ENCODE measurements at regions not wholly inside any gene's neighbourhood (a gene's known extent, or its start where the extent isn't known, plus 50 kb on each side); places are given as distances from the start of the nearest gene placed in this dataset.

DNA sequence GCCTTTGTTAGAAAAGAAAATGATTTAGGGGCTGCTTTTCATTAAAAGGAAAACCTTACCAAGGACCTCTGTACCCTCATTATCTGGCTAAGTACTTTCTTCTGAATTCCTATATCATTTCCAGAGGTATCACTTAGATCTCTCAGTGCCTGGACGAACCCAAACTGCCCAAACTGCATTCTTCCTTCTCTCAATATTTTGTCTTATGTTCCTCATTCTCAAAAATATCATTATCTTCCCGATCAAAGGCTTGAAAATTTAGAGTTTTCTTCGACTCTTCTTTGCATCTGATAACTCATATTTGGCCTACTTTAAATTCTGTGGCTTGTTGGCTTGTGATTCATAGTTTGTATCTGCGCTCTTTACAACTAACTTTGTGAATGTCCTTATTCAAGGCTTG, 136.7 kb upstream of the TAF11L2 start:
- Histone ChIP-seq H3K4me3 (ENCODE audit: low read length) (no peak overlapping the region), H4K20me1 (ENCODE audit: control insufficient read depth, insufficient read depth, low read depth, low read length) (no peaks in the 10 kb centered on the region), H3K4me1 (ENCODE audit: control insufficient read depth, low read length) (peaks cover 6% of the 10 kb centered on the region), H3K27ac (ENCODE audit: low read depth, low read length) (no peak overlapping the region), H3K79me2 (ENCODE audit: control insufficient read depth, low read length) (no peaks in the 10 kb centered on the region), H3K4me2 (ENCODE audit: low read length) (no peak overlapping the region), H3K9me3 (ENCODE audit: control insufficient read depth, insufficient read depth, low read length) (peaks cover 3% of the 10 kb centered on the region; the same call in 1 of the 2 replicates), H3K9me2 (replicated peaks; ENCODE audit: control insufficient read depth, low read length) (no peaks in the 10 kb centered on the region), H3F3A (ENCODE audit: control insufficient read depth, insufficient read depth) (no peaks in the 10 kb centered on the region), H3K36me3 (ENCODE audit: control insufficient read depth, low read length) (no peaks in the 10 kb centered on the region), H3K27me3 (ENCODE audit: control insufficient read depth, low read length) (no peaks in the 10 kb centered on the region)
- TF ChIP-seq, protein P1, sequence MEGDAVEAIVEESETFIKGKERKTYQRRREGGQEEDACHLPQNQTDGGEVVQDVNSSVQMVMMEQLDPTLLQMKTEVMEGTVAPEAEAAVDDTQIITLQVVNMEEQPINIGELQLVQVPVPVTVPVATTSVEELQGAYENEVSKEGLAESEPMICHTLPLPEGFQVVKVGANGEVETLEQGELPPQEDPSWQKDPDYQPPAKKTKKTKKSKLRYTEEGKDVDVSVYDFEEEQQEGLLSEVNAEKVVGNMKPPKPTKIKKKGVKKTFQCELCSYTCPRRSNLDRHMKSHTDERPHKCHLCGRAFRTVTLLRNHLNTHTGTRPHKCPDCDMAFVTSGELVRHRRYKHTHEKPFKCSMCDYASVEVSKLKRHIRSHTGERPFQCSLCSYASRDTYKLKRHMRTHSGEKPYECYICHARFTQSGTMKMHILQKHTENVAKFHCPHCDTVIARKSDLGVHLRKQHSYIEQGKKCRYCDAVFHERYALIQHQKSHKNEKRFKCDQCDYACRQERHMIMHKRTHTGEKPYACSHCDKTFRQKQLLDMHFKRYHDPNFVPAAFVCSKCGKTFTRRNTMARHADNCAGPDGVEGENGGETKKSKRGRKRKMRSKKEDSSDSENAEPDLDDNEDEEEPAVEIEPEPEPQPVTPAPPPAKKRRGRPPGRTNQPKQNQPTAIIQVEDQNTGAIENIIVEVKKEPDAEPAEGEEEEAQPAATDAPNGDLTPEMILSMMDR (IDR thresholded peaks at IDR 0.05; ENCODE audit: low read depth, low read length, poor library complexity, severe bottlenecking), result no peak
- TF ChIP-seq EZH2phosphoT487 (IDR thresholded peaks at IDR 0.05; ENCODE audit: borderline replicate concordance, low read length), result no peak

DNA sequence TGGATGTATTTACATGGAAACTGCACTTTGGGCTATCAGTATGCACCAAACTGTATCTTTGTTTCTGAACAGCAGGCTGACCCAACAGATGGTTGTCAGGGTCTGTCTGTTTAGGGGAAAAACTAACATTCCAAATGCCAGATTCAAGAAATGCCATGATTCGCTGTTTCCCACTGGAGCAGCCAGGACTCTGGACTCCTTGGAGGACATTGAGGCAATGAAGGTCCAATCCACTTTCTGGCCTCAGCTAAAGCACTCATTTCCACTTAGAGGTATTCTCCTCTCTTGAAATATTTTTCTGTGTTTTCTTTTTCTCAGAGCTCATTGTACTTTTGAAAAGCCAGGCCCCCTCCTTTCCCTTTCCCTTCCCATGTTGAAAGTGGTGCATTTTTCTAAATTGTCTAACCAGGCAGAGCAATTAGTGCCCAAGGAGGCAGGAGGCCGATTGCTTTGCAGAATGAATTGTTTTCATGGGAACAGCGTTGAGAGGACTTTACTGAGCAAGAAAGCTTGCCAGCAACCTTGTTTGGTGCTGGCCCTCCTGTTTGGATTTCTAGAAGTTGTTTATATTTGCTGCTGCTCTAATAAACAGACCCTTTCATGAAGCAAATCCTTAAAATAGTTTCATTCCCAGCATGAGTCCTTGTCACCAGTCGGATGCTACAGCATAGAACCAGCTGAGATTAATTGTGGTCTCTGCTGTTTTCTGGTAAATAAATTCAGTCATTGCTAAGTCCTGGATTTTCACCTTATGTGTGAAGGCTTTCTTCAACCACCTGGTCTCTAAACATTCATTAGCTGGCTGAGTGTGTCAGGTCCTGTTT, 132.8 kb upstream of the TAF11L2 start:
- Histone ChIP-seq H3K9me2 (replicated peaks; ENCODE audit: control insufficient read depth, low read length) (no peaks in the 10 kb centered on the region), H3F3A (ENCODE audit: control insufficient read depth, insufficient read depth) (no peaks in the 10 kb centered on the region), H3K27me3 (ENCODE audit: control insufficient read depth, low read length) (no peaks in the 10 kb centered on the region), H3K4me1 (ENCODE audit: control insufficient read depth, low read length) (no peaks in the 10 kb centered on the region), H4K20me1 (ENCODE audit: control insufficient read depth, insufficient read depth, low read depth, low read length) (no peaks in the 10 kb centered on the region), H3K36me3 (ENCODE audit: control insufficient read depth, low read length) (no peaks in the 10 kb centered on the region), H3K27ac (ENCODE audit: low read depth, low read length) (no peak overlapping the region), H3K4me2 (ENCODE audit: low read length) (no peak overlapping the region), H3K4me3 (ENCODE audit: low read length) (no peak overlapping the region), H3K9me3 (ENCODE audit: control insufficient read depth, insufficient read depth, low read length) (no peaks in the 10 kb centered on the region), H3K79me2 (ENCODE audit: control insufficient read depth, low read length) (no peaks in the 10 kb centered on the region)
- TF ChIP-seq, protein P1 (IDR thresholded peaks at IDR 0.05; ENCODE audit: low read depth, low read length, poor library complexity, severe bottlenecking), result no peak
- TF ChIP-seq EZH2phosphoT487 (IDR thresholded peaks at IDR 0.05; ENCODE audit: borderline replicate concordance, low read length), result no peak

DNA sequence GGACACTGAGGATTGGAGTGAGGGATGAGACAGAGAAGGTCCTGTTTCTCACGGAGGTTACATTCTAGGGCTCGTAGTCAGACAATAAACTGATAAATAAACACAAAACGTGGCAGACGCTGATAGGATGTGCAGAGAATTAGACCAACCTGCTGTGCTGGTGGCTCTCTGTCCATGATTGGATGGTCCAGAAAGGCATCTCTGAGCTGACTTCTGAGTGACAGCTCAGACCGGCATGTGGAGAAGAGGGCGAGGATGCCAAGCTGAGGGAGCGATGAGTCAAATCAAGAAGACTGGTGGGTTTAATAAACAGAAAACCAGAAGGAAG, 132.3 kb upstream of the TAF11L2 start:
- H4K20me1 ChIP-seq (ENCODE audit: control insufficient read depth, insufficient read depth, low read depth, low read length), result no peaks in the 10 kb centered on the region
- H3K4me1 ChIP-seq (ENCODE audit: control insufficient read depth, low read length), result no peaks in the 10 kb centered on the region
- H3K4me3 ChIP-seq (ENCODE audit: low read length), result no peak overlapping the region
- no peak overlapping the region for H3K27ac ChIP-seq (ENCODE audit: low read depth, low read length)
- H3K27me3 ChIP-seq (ENCODE audit: control insufficient read depth, low read length), result no peaks in the 10 kb centered on the region
- no peaks in the 10 kb centered on the region for H3K79me2 ChIP-seq (ENCODE audit: control insufficient read depth, low read length)
- H3K9me3 ChIP-seq (ENCODE audit: control insufficient read depth, insufficient read depth, low read length), result no peaks in the 10 kb centered on the region
- no peaks in the 10 kb centered on the region for H3K9me2 ChIP-seq (replicated peaks; ENCODE audit: control insufficient read depth, low read length)
- no peak for TF ChIP-seq EZH2phosphoT487 (IDR thresholded peaks at IDR 0.05; ENCODE audit: borderline replicate concordance, low read length)
- H3F3A ChIP-seq (ENCODE audit: control insufficient read depth, insufficient read depth), result no peaks in the 10 kb centered on the region
- H3K4me2 ChIP-seq (ENCODE audit: low read length), result no peak overlapping the region
- no peaks in the 10 kb centered on the region for H3K36me3 ChIP-seq (ENCODE audit: control insufficient read depth, low read length)

DNA sequence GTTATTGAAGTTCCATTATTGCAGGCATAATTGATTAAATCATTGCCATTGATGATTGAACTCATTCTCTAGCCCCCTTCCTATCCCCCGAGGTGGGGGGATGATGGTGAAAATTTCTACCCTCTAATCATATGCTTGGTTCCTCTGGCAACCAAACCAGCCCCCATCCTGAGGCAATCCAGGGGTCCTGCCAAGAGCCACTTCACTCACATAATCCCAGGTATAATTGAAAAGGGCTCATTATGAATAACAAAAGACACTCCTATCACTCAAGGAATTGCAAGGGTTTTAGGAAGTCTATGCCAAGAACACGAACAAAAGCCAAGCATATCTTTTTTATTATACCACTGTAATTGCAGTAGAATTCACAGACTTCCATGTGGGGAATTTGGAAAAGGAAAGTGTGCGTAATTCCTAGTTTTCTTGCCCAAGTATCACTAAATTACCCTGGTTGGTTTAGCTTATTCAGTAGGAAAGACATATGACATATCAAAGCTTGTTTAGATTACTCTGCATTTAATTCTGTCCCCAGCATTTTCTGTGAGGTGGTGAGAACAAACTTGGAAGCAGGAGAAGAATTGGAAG, 130.7 kb upstream of the TAF11L2 start:
- no peaks in the 10 kb centered on the region for H3K9me2 ChIP-seq (replicated peaks; ENCODE audit: control insufficient read depth, low read length)
- H3K27ac ChIP-seq (ENCODE audit: low read depth, low read length), result no peak overlapping the region
- no peaks in the 10 kb centered on the region for H3K4me1 ChIP-seq (ENCODE audit: control insufficient read depth, low read length)
- H3K27me3 ChIP-seq (ENCODE audit: control insufficient read depth, low read length), result no peaks in the 10 kb centered on the region
- H3K79me2 ChIP-seq (ENCODE audit: control insufficient read depth, low read length), result no peaks in the 10 kb centered on the region
- H3K9me3 ChIP-seq (ENCODE audit: control insufficient read depth, insufficient read depth, low read length), result no peaks in the 10 kb centered on the region
- H4K20me1 ChIP-seq (ENCODE audit: control insufficient read depth, insufficient read depth, low read depth, low read length), result no peaks in the 10 kb centered on the region
- H3K4me2 ChIP-seq (ENCODE audit: low read length), result no peak overlapping the region
- TF ChIP-seq EZH2phosphoT487 (IDR thresholded peaks at IDR 0.05; ENCODE audit: borderline replicate concordance, low read length), result no peak
- TF ChIP-seq, protein P1 (IDR thresholded peaks at IDR 0.05; ENCODE audit: low read depth, low read length, poor library complexity, severe bottlenecking), result no peak
- no peak overlapping the region for H3K4me3 ChIP-seq (ENCODE audit: low read length)
- H3F3A ChIP-seq (ENCODE audit: control insufficient read depth, insufficient read depth), result no peaks in the 10 kb centered on the region
- no peaks in the 10 kb centered on the region for H3K36me3 ChIP-seq (ENCODE audit: control insufficient read depth, low read length)

Measured in DOHH2 (cell line).